KOPT-K1 (cell line): ENCODE measurements at regions not wholly inside any gene's neighbourhood (a gene's known extent, or its start where the extent isn't known, plus 50 kb on each side); places are given as distances from the start of the nearest gene placed in this dataset.

Experiments used
- H3K27ac ChIP-seq: fragments of 200-600 bp; sonication (generic); 2 replicates; pipeline ENCODE4 v1.5.1; 2016; ENCODE audit warnings: antibody characterized with exemption, mild to moderate bottlenecking, low read depth, low read length; ENCODE audit not compliant: poor library complexity, severe bottlenecking
- H3K36me3 ChIP-seq: fragments of 200-600 bp; sonication (generic); 2 replicates; pipeline ENCODE4 v1.5.1; 2017; ENCODE audit warnings: antibody characterized with exemption, mild to moderate bottlenecking, low read length, moderate library complexity; ENCODE audit not compliant: insufficient read depth
- H3K9me3 ChIP-seq: fragments of 200-600 bp; sonication (generic); 2 replicates; pipeline ENCODE4 v1.5.1; 2017; ENCODE audit warnings: antibody characterized with exemption, low read length, mild to moderate bottlenecking; ENCODE audit not compliant: insufficient read depth, poor library complexity, severe bottlenecking

- Histone ChIP-seq H3K36me3 (no peaks in the 10 kb centered on the region), H3K9me3 (no peaks in the 10 kb centered on the region), H3K27ac (no peak overlapping the region)
Measured at GRCh38 chr2:129229196-129229595, 750.3 kb upstream of the RAB6C start.

- Histone ChIP-seq H3K9me3 (no peaks in the 10 kb centered on the region), H3K27ac (no peak overlapping the region), H3K36me3 (no peaks in the 10 kb centered on the region)
Measured at GRCh38 chr2:129229830-129230441, 749.5 kb upstream of the RAB6C start.

- Histone ChIP-seq H3K36me3 (no peaks in the 10 kb centered on the region), H3K9me3 (no peaks in the 10 kb centered on the region), H3K27ac (no peak overlapping the region)
Measured at GRCh38 chr2:129231924-129232323, 747.5 kb upstream of the RAB6C start.

DNA sequence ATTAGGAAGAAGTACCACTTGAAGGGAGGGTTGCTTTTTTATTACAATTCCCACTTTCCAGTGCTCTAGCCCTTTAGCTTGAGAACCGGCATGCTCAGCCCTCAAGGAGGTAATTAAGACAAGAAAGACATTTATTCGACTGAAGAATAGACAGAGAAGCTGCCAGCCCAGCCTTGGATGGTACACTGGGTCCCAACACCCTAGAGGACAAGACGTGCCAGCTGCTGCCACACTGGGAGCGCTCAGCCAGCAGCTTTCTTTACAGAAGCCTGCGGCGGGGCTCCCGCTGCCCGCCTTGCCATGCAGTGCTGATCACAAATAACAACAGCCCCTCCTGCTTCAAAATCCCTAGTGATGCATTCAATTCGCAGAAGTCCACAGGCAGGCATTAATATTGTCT is 746.3 kb upstream of the RAB6C start:
- H3K27ac ChIP-seq, result no peak overlapping the region
- H3K36me3 ChIP-seq, result no peaks in the 10 kb centered on the region
- H3K9me3 ChIP-seq, result no peaks in the 10 kb centered on the region

DNA sequence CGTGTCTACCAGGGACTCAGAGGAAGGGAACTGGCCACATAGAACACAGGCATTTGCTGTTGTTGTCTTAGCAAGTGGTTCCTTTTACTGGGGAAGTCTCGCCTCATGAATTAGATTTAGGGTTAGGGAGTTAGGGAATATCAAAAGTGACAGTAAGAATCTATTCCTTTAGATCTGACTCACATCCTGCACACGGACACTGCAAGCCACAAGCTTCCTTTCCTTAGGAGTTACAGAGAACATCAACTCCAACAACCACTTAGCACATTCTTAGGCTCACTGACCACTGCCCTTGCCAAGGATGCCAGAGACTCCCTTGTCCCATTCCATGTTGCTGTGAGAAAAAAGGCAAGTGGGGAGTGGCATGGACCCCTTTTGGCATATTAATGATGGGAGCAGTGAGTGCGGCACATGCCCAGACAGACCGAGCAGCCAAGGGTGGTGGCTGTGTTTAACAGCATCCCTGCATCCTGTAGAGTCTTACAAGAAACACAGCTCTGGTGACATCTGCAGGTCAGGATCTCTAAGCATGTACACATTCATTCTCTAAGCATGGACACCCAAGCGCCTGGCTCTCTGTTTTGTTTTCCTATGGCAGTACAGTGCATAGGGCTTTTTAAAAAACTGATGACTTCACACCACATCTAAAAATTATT is 745.6 kb upstream of the RAB6C start:
- Histone ChIP-seq H3K36me3 (no peaks in the 10 kb centered on the region), H3K27ac (no peak overlapping the region), H3K9me3 (no peaks in the 10 kb centered on the region)

DNA sequence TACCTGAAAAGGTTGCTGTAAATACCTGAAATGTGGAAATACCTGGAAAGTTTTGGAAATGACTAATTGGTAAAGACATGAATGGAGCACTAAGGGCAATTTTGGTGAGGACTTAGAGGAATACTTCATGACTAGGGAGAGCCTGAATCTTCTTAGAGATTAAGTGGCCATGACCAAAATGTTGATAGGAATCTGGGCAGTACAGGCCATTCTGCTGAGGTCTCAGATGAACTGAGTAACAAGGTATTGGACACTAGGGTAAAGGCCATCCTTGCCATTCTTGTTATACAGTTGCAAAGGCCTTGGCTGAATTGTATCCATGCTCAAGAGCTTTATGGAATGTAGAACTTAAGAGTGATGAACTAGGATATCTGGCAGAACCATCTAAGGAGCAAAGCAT is 742.9 kb upstream of the RAB6C start:
- H3K9me3 ChIP-seq, result no peaks in the 10 kb centered on the region
- no peaks in the 10 kb centered on the region for H3K36me3 ChIP-seq
- H3K27ac ChIP-seq, result no peak overlapping the region

DNA sequence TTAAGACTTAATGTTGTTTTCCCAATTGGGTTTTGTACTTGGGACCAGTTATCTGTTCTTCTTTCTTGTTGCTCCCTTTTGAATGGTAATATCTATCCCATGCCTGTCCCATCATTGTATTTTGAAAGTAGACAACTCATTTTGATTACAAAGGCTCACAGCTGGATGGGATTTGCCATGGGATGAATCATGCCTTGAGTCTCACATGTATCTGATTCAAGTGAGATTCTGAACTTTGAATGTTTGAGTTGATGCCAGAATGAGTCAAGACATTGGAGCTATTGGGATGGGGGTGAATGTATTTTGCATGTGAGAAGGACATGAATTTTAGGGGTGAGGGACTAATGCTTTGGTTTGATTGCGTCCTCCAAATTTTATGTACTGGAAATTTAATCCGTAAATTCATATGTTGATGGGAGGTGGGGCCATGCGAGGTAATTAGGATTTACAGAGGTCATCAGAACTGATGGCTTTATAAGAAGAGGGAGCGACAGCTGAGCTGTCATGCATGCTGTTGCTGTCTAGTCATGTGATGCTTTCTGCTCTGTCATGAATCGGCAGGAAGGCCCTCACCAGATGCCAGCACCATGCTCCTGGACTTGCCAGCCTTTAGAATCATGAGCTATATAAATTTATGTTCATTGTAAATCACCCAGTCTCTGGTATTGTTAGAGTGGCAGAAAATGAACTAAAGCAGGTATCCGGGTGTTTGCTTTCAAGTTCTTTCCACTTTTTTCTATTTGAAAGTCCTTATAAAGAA is 741.3 kb upstream of the RAB6C start:
- H3K9me3 ChIP-seq, result no peaks in the 10 kb centered on the region
- no peak overlapping the region for H3K27ac ChIP-seq
- H3K36me3 ChIP-seq, result no peaks in the 10 kb centered on the region

DNA sequence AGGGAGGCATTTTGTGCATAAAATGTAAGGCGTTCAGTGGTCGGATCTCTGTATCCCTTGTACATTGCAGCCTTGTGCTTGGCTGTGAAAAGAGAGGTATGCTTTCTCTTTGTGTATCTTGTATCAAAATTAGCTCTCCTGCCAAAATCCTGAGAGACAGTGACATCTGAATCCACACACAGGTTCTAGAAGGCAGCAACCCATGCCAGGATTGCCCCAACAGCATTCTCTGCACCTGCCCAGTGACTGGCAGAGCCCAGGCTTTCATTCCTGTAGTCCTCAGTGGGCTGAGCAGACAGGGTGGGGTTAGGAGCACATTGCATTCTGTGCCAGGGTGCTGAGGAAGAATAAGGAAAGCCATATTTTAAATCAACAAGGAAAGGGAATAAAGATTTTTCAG is 740.3 kb upstream of the RAB6C start:
- Histone ChIP-seq H3K9me3 (no peaks in the 10 kb centered on the region), H3K27ac (no peak overlapping the region), H3K36me3 (no peaks in the 10 kb centered on the region)

DNA sequence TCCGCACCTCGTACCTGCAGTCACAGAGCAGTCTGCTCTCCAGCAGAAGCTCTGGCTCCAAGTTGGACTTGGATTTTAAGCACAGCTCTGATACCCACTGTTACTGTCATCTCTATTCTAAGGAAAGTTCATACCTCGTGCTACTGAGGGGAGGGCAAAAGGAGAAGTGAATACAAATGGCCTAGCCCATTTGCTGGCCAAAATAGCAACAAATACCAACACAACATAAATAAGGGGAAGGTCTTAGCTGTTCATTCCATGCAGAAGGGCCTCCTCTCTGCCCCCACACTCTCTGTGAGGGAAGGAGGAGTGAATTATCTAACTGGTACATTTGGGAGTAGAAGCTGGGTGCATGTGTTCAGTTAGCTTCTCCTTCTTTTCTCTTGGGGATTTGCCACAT is 739.4 kb upstream of the RAB6C start:
- Histone ChIP-seq H3K27ac (no peak overlapping the region), H3K9me3 (no peaks in the 10 kb centered on the region), H3K36me3 (no peaks in the 10 kb centered on the region)

- H3K9me3 ChIP-seq, result peaks cover 7% of the 10 kb centered on the region
- H3K27ac ChIP-seq, result no peak overlapping the region
- H3K36me3 ChIP-seq, result no peaks in the 10 kb centered on the region
Measured at GRCh38 chr2:129242269-129242668, 737.2 kb upstream of the RAB6C start.

DNA sequence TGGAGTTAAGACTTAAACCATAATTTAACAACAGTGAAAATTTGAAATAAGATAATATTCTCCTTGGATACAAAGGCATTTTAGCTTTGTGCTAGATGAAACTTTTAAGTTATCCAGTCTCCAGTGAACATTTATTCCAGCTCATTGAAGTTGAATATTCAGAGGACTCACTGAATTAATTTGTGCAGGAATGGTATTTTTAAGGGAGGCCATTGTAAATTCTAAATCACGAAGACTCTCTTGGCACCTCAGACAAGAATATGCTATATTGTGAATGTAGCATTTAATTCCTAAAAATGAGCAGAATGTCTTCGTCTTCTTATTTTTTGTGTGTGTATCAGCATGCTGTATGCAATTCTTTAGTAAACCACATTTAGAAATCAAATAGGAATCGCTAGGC is 731.7 kb upstream of the RAB6C start:
- Histone ChIP-seq H3K9me3 (peaks cover 7% of the 10 kb centered on the region), H3K36me3 (no peaks in the 10 kb centered on the region), H3K27ac (no peak overlapping the region)

GRCh38 chr2:129248198-129248597 is 731.3 kb upstream of the RAB6C start:
- H3K36me3 ChIP-seq, result no peaks in the 10 kb centered on the region
- H3K27ac ChIP-seq, result no peak overlapping the region
- peaks cover 7% of the 10 kb centered on the region for H3K9me3 ChIP-seq

DNA sequence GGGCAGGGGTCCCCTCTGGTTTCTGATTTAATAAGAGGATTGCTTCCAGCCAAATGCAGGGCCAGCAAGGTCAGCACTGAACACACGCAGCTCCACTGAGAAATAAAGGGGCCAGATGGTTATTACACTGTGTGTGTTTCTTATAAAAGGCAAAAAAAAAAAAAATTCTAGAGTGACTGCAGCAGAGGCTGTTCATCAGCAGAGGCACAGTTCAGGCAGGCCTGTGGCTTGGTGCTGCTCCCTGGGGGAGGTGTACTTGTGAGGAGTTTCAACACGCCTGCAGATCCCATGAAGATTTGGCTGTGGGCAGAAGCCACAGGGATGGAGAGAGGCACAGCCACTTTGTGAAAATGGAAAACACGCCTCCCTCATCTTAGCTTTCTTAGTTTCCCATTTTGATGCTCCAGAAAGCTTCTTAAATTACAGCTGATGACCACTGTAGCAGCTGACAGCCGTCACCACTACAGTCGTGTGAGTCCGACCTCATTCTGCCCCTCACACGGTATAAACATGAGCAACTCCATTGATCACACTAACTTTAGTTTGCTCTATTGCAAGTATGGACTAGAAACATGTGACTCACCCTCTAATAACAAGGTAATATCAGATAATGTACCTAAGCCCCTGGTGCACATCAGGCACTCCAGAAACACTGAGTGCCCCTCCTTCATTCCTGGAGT is 726.5 kb upstream of the RAB6C start:
- H3K27ac ChIP-seq, result no peak overlapping the region
- no peaks in the 10 kb centered on the region for H3K9me3 ChIP-seq
- H3K36me3 ChIP-seq, result no peaks in the 10 kb centered on the region

- no peaks in the 10 kb centered on the region for H3K9me3 ChIP-seq
- no peaks in the 10 kb centered on the region for H3K36me3 ChIP-seq
- H3K27ac ChIP-seq, result no peak overlapping the region
Measured at GRCh38 chr2:129253461-129253812, 726.0 kb upstream of the RAB6C start.

GRCh38 chr2:129254718-129255117 is 724.7 kb upstream of the RAB6C start:
- no peaks in the 10 kb centered on the region for H3K36me3 ChIP-seq
- no peak overlapping the region for H3K27ac ChIP-seq
- peaks cover 8% of the 10 kb centered on the region for H3K9me3 ChIP-seq
